ENCODE measurements at regions not wholly inside any gene's neighbourhood (a gene's known extent, or its start where the extent isn't known, plus 50 kb on each side); places are given as distances from the start of the nearest gene placed in this dataset.

DNA sequence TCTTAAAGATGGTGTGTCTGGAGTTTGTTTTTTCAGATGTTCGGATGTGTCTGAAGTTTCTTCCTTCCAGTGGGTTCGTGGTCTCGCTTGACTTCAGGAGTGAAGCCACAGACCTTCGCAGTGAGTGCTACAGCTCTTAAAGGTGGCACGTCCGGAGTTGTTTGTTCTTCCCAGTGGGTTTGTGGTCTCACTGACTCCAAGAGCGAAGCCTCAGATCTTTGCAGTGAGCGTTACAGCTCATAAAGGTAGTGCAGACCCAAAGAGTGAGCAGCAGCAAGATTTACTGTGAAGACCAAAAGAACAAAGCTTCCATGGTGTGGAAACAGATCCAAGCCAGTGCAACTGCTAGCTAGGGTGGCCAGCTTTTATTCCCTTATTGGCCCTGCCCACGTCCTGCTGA is 1430.4 kb upstream of the B3GALT2 start:
- no peaks in the 10 kb centered on the region for H3K27me3 ChIP-seq (ENCODE audit: insufficient read depth, poor library complexity, severe bottlenecking)
- no peak overlapping the region for H3K4me3 ChIP-seq (ENCODE audit: severe bottlenecking)
- TF ChIP-seq, protein P1, sequence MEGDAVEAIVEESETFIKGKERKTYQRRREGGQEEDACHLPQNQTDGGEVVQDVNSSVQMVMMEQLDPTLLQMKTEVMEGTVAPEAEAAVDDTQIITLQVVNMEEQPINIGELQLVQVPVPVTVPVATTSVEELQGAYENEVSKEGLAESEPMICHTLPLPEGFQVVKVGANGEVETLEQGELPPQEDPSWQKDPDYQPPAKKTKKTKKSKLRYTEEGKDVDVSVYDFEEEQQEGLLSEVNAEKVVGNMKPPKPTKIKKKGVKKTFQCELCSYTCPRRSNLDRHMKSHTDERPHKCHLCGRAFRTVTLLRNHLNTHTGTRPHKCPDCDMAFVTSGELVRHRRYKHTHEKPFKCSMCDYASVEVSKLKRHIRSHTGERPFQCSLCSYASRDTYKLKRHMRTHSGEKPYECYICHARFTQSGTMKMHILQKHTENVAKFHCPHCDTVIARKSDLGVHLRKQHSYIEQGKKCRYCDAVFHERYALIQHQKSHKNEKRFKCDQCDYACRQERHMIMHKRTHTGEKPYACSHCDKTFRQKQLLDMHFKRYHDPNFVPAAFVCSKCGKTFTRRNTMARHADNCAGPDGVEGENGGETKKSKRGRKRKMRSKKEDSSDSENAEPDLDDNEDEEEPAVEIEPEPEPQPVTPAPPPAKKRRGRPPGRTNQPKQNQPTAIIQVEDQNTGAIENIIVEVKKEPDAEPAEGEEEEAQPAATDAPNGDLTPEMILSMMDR (IDR thresholded peaks at IDR 0.05; ENCODE audit: poor library complexity, severe bottlenecking): no peak
- no peaks in the 10 kb centered on the region for H3K4me1 ChIP-seq (ENCODE audit: insufficient read depth, poor library complexity, severe bottlenecking)
- ATAC-seq (ENCODE audit: low read depth) (no peak), DNase-seq (ENCODE audit: low spot score) (no peak)
- no peaks in the 10 kb centered on the region for H3K36me3 ChIP-seq (ENCODE audit: low read depth)
- no peak overlapping the region for H3K27ac ChIP-seq (ENCODE audit: poor library complexity, severe bottlenecking)
- H3K9me3 ChIP-seq (ENCODE audit: severe bottlenecking): no peaks in the 10 kb centered on the region

DNA sequence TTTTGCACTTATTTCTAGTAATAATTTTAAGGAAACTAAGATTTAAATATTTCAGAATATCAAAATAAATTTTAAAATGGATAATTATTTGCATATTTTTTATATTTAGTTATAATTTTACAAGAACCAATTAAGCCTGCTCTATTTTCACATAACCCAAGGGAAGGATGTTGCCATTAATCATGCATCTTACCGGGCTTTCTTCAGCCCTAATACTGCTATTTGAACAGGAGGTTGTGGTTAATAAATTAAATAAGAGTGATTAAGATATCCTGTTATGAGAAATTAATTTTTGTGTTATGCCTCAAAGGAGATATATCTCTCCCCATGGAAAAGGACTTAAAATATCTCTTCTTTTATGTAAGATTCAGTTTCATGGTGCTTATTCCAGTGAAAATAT is 1415.8 kb upstream of the B3GALT2 start:
- DNase-seq (ENCODE audit: low spot score) (no peak), ATAC-seq (ENCODE audit: low read depth) (no peak)
- no peaks in the 10 kb centered on the region for H3K9me3 ChIP-seq (ENCODE audit: severe bottlenecking)
- H3K27me3 ChIP-seq (ENCODE audit: insufficient read depth, poor library complexity, severe bottlenecking): no peaks in the 10 kb centered on the region
- H3K36me3 ChIP-seq (ENCODE audit: low read depth): no peaks in the 10 kb centered on the region
- H3K4me3 ChIP-seq (ENCODE audit: severe bottlenecking): no peak overlapping the region
- no peak overlapping the region for H3K27ac ChIP-seq (ENCODE audit: poor library complexity, severe bottlenecking)
- no peaks in the 10 kb centered on the region for H3K4me1 ChIP-seq (ENCODE audit: insufficient read depth, poor library complexity, severe bottlenecking)
- TF ChIP-seq, protein P1 (IDR thresholded peaks at IDR 0.05; ENCODE audit: poor library complexity, severe bottlenecking): no peak

DNA sequence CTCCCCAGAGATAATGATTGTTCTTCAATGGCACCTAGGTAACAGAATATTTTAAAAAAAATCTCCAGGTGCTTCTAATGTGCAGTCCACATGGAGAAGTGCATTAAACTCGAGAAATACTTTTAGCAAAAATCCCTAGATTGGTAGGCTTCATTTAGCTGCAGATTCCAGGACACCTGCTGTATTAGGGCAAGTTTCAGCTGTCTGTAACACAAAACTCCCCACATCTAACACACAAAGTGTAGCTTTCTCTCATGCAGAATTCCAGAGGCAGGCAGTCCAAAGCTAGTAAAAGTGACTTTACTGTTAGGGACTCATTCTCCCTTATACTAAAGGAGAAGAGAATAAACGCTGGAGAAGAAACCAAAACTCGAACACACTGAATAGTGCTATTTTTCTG is 1414.3 kb upstream of the B3GALT2 start:
- no peaks in the 10 kb centered on the region for H3K36me3 ChIP-seq (ENCODE audit: low read depth)
- no peak overlapping the region for H3K4me3 ChIP-seq (ENCODE audit: severe bottlenecking)
- H3K27ac ChIP-seq (ENCODE audit: poor library complexity, severe bottlenecking): no peak overlapping the region
- ATAC-seq (ENCODE audit: low read depth) (no peak), DNase-seq (ENCODE audit: low spot score) (no peak)
- H3K27me3 ChIP-seq (ENCODE audit: insufficient read depth, poor library complexity, severe bottlenecking): no peaks in the 10 kb centered on the region
- TF ChIP-seq, protein P1 (IDR thresholded peaks at IDR 0.05; ENCODE audit: poor library complexity, severe bottlenecking): no peak
- no peaks in the 10 kb centered on the region for H3K9me3 ChIP-seq (ENCODE audit: severe bottlenecking)
- no peaks in the 10 kb centered on the region for H3K4me1 ChIP-seq (ENCODE audit: insufficient read depth, poor library complexity, severe bottlenecking)

DNA sequence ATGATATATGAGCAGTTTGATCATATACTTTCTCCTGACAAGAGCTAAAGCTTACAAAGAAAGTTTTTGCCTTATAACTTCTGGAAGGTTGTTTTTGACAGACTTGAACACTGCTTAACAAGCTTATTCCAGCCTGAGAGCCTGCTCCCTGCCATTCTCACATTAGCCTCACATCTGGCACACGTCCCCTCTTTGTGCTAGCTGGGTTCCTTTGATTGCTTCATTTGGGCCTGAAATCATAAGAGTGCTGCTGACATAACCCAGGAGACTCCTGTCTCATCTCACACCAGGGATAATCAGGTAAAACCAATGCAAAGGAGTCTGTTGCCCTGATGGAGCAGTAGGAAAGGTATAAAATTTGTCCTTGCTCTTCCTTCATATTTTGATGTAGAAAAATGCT is 1411.7 kb upstream of the B3GALT2 start:
- Histone ChIP-seq H3K4me1 (ENCODE audit: insufficient read depth, poor library complexity, severe bottlenecking) (no peaks in the 10 kb centered on the region), H3K27me3 (ENCODE audit: insufficient read depth, poor library complexity, severe bottlenecking) (no peaks in the 10 kb centered on the region)
- DNase-seq (ENCODE audit: low spot score): no peak

DNA sequence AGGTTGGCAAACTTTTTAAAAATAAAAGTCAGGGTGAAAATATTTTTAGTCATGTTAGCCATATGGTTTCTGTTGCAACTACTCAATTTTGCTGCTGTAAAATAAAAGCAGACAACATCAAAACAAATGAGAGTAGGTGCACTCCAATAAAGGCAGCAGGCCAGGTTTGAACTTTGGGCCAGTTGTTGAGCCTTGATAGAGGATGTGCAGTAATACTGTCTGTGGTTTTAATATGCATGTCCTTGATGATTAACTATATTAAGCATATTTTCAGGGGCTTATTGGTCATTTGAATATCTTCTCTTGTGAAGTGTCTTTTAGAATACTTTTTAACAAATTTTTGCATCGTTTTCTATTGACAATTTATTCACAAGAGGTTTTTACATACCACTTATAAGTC is 1399.9 kb upstream of the B3GALT2 start:
- TF ChIP-seq, protein P1 (IDR thresholded peaks at IDR 0.05; ENCODE audit: poor library complexity, severe bottlenecking): no peak
- no peak overlapping the region for H3K27ac ChIP-seq (ENCODE audit: poor library complexity, severe bottlenecking)
- no peaks in the 10 kb centered on the region for H3K36me3 ChIP-seq (ENCODE audit: low read depth)
- ATAC-seq (ENCODE audit: low read depth): no peak
- H3K9me3 ChIP-seq (ENCODE audit: severe bottlenecking): no peaks in the 10 kb centered on the region
- H3K4me3 ChIP-seq (ENCODE audit: severe bottlenecking): no peak overlapping the region
- no peaks in the 10 kb centered on the region for H3K4me1 ChIP-seq (ENCODE audit: insufficient read depth, poor library complexity, severe bottlenecking)
- no peaks in the 10 kb centered on the region for H3K27me3 ChIP-seq (ENCODE audit: insufficient read depth, poor library complexity, severe bottlenecking)
- DNase-seq (ENCODE audit: low spot score): no peak

More for the DNA sequence above, 1411.7 kb upstream of the B3GALT2 start:
- no peak overlapping the region for H3K4me3 ChIP-seq (ENCODE audit: severe bottlenecking)
- no peaks in the 10 kb centered on the region for H3K9me3 ChIP-seq (ENCODE audit: severe bottlenecking)
- no peak overlapping the region for H3K27ac ChIP-seq (ENCODE audit: poor library complexity, severe bottlenecking)
- H3K36me3 ChIP-seq (ENCODE audit: low read depth): no peaks in the 10 kb centered on the region
- TF ChIP-seq, protein P1 (IDR thresholded peaks at IDR 0.05; ENCODE audit: poor library complexity, severe bottlenecking): no peak
- no peak for ATAC-seq (ENCODE audit: low read depth)

Data from RWPE2 (cell line).